H9 (cell line): ENCODE measurements at regions not wholly inside any gene's neighbourhood (a gene's known extent, or its start where the extent isn't known, plus 50 kb on each side); places are given as distances from the start of the nearest gene placed in this dataset.

Source experiments
- DNase-seq: peaks from one replicate; pipeline ENCODE4 v3.0.0-alpha.2; 2017
- H2AFZ ChIP-seq: one replicate; pipeline ENCODE4 v1.6.1; 2013; ENCODE audit warnings: mild to moderate bottlenecking, low read length, control low read depth, moderate library complexity
- H2AK5ac ChIP-seq: 2 replicates; pipeline ENCODE4 v1.6.1; 2013; ENCODE audit warnings: low read length, control low read depth, mixed read lengths; ENCODE audit not compliant: insufficient read length
- H2BK120ac ChIP-seq: one replicate; pipeline ENCODE4 v1.6.1; 2013; ENCODE audit warnings: low read depth, mild to moderate bottlenecking, low read length, control low read depth, inconsistent platforms; ENCODE audit not compliant: poor library complexity, severe bottlenecking
- H2BK12ac ChIP-seq: 2 replicates; pipeline ENCODE4 v1.6.1; 2013; ENCODE audit warnings: low read length, control low read depth, mixed read lengths, low read depth; ENCODE audit not compliant: insufficient read length
- H2BK15ac ChIP-seq: 2 replicates; pipeline ENCODE4 v1.6.1; 2013; ENCODE audit warnings: low read depth, low read length, control low read depth
- H2BK20ac ChIP-seq: one replicate; pipeline ENCODE4 v1.6.1; 2013; ENCODE audit warnings: low read depth, mild to moderate bottlenecking, low read length, control low read depth, inconsistent platforms; ENCODE audit not compliant: poor library complexity, severe bottlenecking
- H2BK5ac ChIP-seq: 2 replicates; pipeline ENCODE4 v1.6.1; 2013; ENCODE audit warnings: low read length, control low read depth, mixed read lengths; ENCODE audit not compliant: insufficient read length
- H3K14ac ChIP-seq: 2 replicates; pipeline ENCODE4 v1.6.1; 2013; ENCODE audit warnings: low read length, control low read depth; ENCODE audit not compliant: insufficient read depth
- H3K18ac ChIP-seq: 2 replicates; pipeline ENCODE4 v1.6.1; 2013; ENCODE audit warnings: low read depth, mild to moderate bottlenecking, mixed read lengths, low read length, control low read depth; ENCODE audit not compliant: insufficient read length
- H3K23ac ChIP-seq: 2 replicates; pipeline ENCODE4 v1.6.1; 2013; ENCODE audit warnings: low read length, control low read depth, mixed read lengths, low read depth; ENCODE audit not compliant: insufficient read length
- H3K23me2 ChIP-seq: 2 replicates; pipeline ENCODE4 v1.6.1; 2013; ENCODE audit warnings: low read depth, mild to moderate bottlenecking, mixed read lengths, low read length, control low read depth; ENCODE audit not compliant: insufficient read length, poor library complexity, severe bottlenecking
- H3K27ac ChIP-seq: 2 replicates; pipeline ENCODE4 v1.5.1; 2013; ENCODE audit warnings: low read length, control low read depth, mixed read lengths, low read depth; ENCODE audit not compliant: insufficient read length
- H3K27me3 ChIP-seq: 2 replicates; pipeline ENCODE4 v1.6.1; 2013; ENCODE audit warnings: low read length, control low read depth, inconsistent platforms; ENCODE audit not compliant: insufficient read depth
- H3K4ac ChIP-seq: 2 replicates; pipeline ENCODE4 v1.6.1; 2013; ENCODE audit warnings: low read depth, mild to moderate bottlenecking, control low read depth, inconsistent platforms, low read length, moderate library complexity
- H3K4me1 ChIP-seq: 2 replicates; pipeline ENCODE4 v1.6.1; 2013; ENCODE audit warnings: low read length, control low read depth, inconsistent platforms; ENCODE audit not compliant: insufficient read depth
- H3K4me2 ChIP-seq: 2 replicates; pipeline ENCODE4 v1.6.1; 2013; ENCODE audit warnings: low read length, control low read depth, mixed read lengths; ENCODE audit not compliant: insufficient read length, insufficient read depth
- H3K56ac ChIP-seq: 2 replicates; pipeline ENCODE4 v1.6.1; 2013; ENCODE audit warnings: low read depth, mild to moderate bottlenecking, mixed read lengths, low read length, control low read depth; ENCODE audit not compliant: insufficient read length
- H3K79me1 ChIP-seq: 2 replicates; pipeline ENCODE4 v1.6.1; 2013; ENCODE audit warnings: low read depth, mild to moderate bottlenecking, moderate library complexity, low read length, control low read depth, inconsistent platforms; ENCODE audit not compliant: insufficient read depth, poor library complexity, severe bottlenecking
- H3K79me2 ChIP-seq: 2 replicates; pipeline ENCODE4 v1.6.1; 2013; ENCODE audit warnings: low read length, control low read depth, inconsistent platforms; ENCODE audit not compliant: insufficient read depth
- H3K9ac ChIP-seq: 2 replicates; pipeline ENCODE4 v1.6.1; 2013; ENCODE audit warnings: low read length, control low read depth, mixed read lengths; ENCODE audit not compliant: insufficient read length; ENCODE audit errors: extremely low read depth
- H3K9me3 ChIP-seq: one replicate; pipeline ENCODE4 v1.6.1; 2013; ENCODE audit warnings: low read depth, low read length, inconsistent platforms; ENCODE audit not compliant: control insufficient read depth
- H3T11ph ChIP-seq: one replicate; pipeline ENCODE4 v1.6.1; 2013; ENCODE audit warnings: mild to moderate bottlenecking, low read length, control low read depth, inconsistent platforms
- H4K20me1 ChIP-seq: one replicate; pipeline ENCODE4 v1.6.1; 2013; ENCODE audit not compliant: control insufficient read depth, insufficient read length, insufficient read depth
- H4K5ac ChIP-seq: 2 replicates; pipeline ENCODE4 v1.6.1; 2013; ENCODE audit warnings: low read depth, mild to moderate bottlenecking, mixed read lengths, low read length, control low read depth; ENCODE audit not compliant: insufficient read length
- H4K8ac ChIP-seq: replicated peaks from 2 replicates; pipeline ENCODE4 v1.6.1; 2013; ENCODE audit warnings: low read length, control low read depth, mixed read lengths, low read depth; ENCODE audit not compliant: insufficient read length
- H4K91ac ChIP-seq: 2 replicates; pipeline ENCODE4 v1.6.1; 2013; ENCODE audit warnings: low read depth, mild to moderate bottlenecking, moderate library complexity, mixed read lengths, low read length, control low read depth; ENCODE audit not compliant: insufficient read length
- H3K27ac Mint-ChIP-seq, 3 experiments: 2 replicates in 2 of 3; 3 replicates in 1 of 3; pipeline ENCODE4 v1.8.0; 2020 to 2021; ENCODE audit warnings: mixed read lengths in 3 of 3, mild to moderate bottlenecking in 1 of 3, moderate library complexity in 1 of 3
- H3K27me3 Mint-ChIP-seq: 2 replicates; pipeline ENCODE4 v1.8.0; 2021; ENCODE audit warnings: low read depth, mild to moderate bottlenecking, moderate library complexity, mixed read lengths
- H3K36me3 Mint-ChIP-seq, 3 experiments: 2 replicates in 2 of 3; 3 replicates in 1 of 3; pipeline ENCODE4 v1.8.0; 2020 to 2021; ENCODE audit warnings: low read depth in 3 of 3, mixed read lengths in 3 of 3; ENCODE audit not compliant: insufficient read depth in 1 of 3
- H3K4me1 Mint-ChIP-seq, 2 experiments: 2 replicates each; pipeline ENCODE4 v1.8.0; 2020; ENCODE audit warnings: mixed read lengths in 2 of 2
- H3K4me3 Mint-ChIP-seq, 2 experiments: 2 replicates in 1 of 2; 3 replicates in 1 of 2; pipeline ENCODE4 v1.8.0; 2020 to 2021; ENCODE audit warnings: mild to moderate bottlenecking in 2 of 2, mixed read lengths in 2 of 2, moderate library complexity in 1 of 2
- H3K9me3 Mint-ChIP-seq, 2 experiments: 2 replicates in 1 of 2; 3 replicates in 1 of 2; pipeline ENCODE4 v1.8.0; 2020; ENCODE audit warnings: mild to moderate bottlenecking in 2 of 2, mixed read lengths in 2 of 2, moderate library complexity in 1 of 2
- CTCF ChIP-seq: fragments of 200-600 bp; sonication (generic); conservative IDR thresholded peaks from 3 replicates; pipeline ENCODE4 v1.8.0; 2021; ENCODE audit warnings: antibody characterized with exemption, mild to moderate bottlenecking
- WGBS: extraction: QIAGEN DNeasy Blood & Tissue Kit; methylation state at CpG from one replicate; pipeline ENCODE4 v1.1.7; 2013; ENCODE audit warnings: missing lambda C conversion rate, low lambda C conversion rate, mixed read lengths; ENCODE audit not compliant: insufficient read length; ENCODE audit errors: extremely low coverage; 5-methylcytosine and 5-hydroxymethylcytosine counted together

- Histone ChIP-seq H2BK5ac (no peak overlapping the region), H2BK15ac (no peak overlapping the region), H3K23me2 (no peaks in the 10 kb centered on the region), H3K23ac (no peak overlapping the region), H2AFZ (no peak overlapping the region), H2AK5ac (no peak overlapping the region), H3K79me1 (no peaks in the 10 kb centered on the region), H4K5ac (no peak overlapping the region), H3K14ac (no peak overlapping the region), H3K27me3 (no peaks in the 10 kb centered on the region), H3K79me2 (no peaks in the 10 kb centered on the region), H4K91ac (no peak overlapping the region), H3K18ac (no peak overlapping the region), H4K20me1 (no peaks in the 10 kb centered on the region), H3K9ac (no peak overlapping the region), H3K4ac (no peak overlapping the region), H2BK20ac (no peak overlapping the region), H2BK12ac (no peak overlapping the region), H3T11ph (no peak overlapping the region), H3K4me2 (no peak overlapping the region), H3K4me1 (no peaks in the 10 kb centered on the region), H3K27ac (no peak overlapping the region), H3K56ac (no peak overlapping the region), H2BK120ac (no peak overlapping the region), H4K8ac (no peak overlapping the region), H3K9me3 (no peaks in the 10 kb centered on the region)
- Mint-ChIP-seq H3K27me3 (no peaks in the 10 kb centered on the region), H3K4me3 (no peak overlapping the region), H3K9me3 (no peaks in the 10 kb centered on the region), H3K36me3 (no peaks in the 10 kb centered on the region), H3K27ac (no peak overlapping the region), H3K4me1 (no peaks in the 10 kb centered on the region; a peak in 1 of 4 replicates)
- no peak for TF ChIP-seq CTCF
- no peak for DNase-seq
- no CpG with 5 or more reads among the region's 1 CpG for WGBS
Observed at GRCh38 chr3:181358060-181358459, 353.7 kb upstream of the SOX2 start.
